Keratinocyte (primary cell): ENCODE measurements at regions not wholly inside any gene's neighbourhood (a gene's known extent, or its start where the extent isn't known, plus 50 kb on each side); places are given as distances from the start of the nearest gene placed in this dataset.

Source experiments
- DNase-seq: peaks from one replicate; pipeline ENCODE4 v3.0.0-alpha.2; 2011; ENCODE audit warnings: low read depth, missing footprints, low spot score
- FAIRE-seq: peaks from 2 replicates; lab custom pipeline; 2011; peaks lifted over from hg19 to GRCh38; lab: Jason Lieb, UNC
- H2AFZ ChIP-seq: 2 replicates; pipeline ENCODE4 v1.6.0; 2012; ENCODE audit warnings: low read length, control low read depth, inconsistent platforms; ENCODE audit not compliant: control insufficient read depth
- H3K27ac ChIP-seq: 2 replicates; pipeline ENCODE4 v1.5.1; 2011; ENCODE audit warnings: low read length; ENCODE audit not compliant: control insufficient read depth, insufficient read depth
- H3K27me3 ChIP-seq: 3 replicates; pipeline ENCODE4 v1.6.0; 2011; ENCODE audit warnings: low read length; ENCODE audit not compliant: control insufficient read depth, insufficient read depth; ENCODE audit errors: extremely low read depth
- H3K36me3 ChIP-seq, 2 experiments: 2 replicates in 1 of 2; 3 replicates in 1 of 2; pipeline ENCODE4 v1.5.1; 2011; ENCODE audit warnings: low read length in 2 of 2, mild to moderate bottlenecking in 1 of 2; ENCODE audit not compliant: control insufficient read depth in 2 of 2, insufficient read depth in 2 of 2; ENCODE audit errors: extremely low read depth in 1 of 2
- H3K4me1 ChIP-seq: 3 replicates; pipeline ENCODE4 v1.5.1; 2011; ENCODE audit warnings: low read length; ENCODE audit not compliant: control insufficient read depth, insufficient read depth; ENCODE audit errors: extremely low read depth
- H3K4me2 ChIP-seq: 3 replicates; pipeline ENCODE4 v1.6.0; 2011; ENCODE audit warnings: low read depth, low read length; ENCODE audit not compliant: control insufficient read depth, insufficient read depth; ENCODE audit errors: extremely low read depth
- H3K4me3 ChIP-seq, 3 experiments: fragments of 200-600 bp in 1 of 3; sonication (generic) in 1 of 3; 2 replicates in 2 of 3; 3 replicates in 1 of 3; pipeline ENCODE4 v1.5.1; 2011 to 2016; ENCODE audit warnings: low read length in 3 of 3, mild to moderate bottlenecking in 3 of 3, control low read depth in 2 of 3, inconsistent platforms in 1 of 3, low read depth in 1 of 3, mixed read lengths in 1 of 3, mixed run types in 1 of 3, moderate library complexity in 1 of 3; ENCODE audit not compliant: control insufficient read depth in 2 of 3, insufficient read depth in 2 of 3; ENCODE audit errors: extremely low read depth in 1 of 3
- H3K79me2 ChIP-seq: 2 replicates; pipeline ENCODE4 v1.6.0; 2012; ENCODE audit warnings: low read length; ENCODE audit not compliant: control insufficient read depth, insufficient read depth
- H3K9ac ChIP-seq: 3 replicates; pipeline ENCODE4 v1.6.0; 2011; ENCODE audit warnings: low read length; ENCODE audit not compliant: control insufficient read depth, insufficient read depth; ENCODE audit errors: extremely low read depth
- H3K9me1 ChIP-seq: 3 replicates; pipeline ENCODE4 v1.6.0; 2011; ENCODE audit warnings: low read length; ENCODE audit not compliant: control insufficient read depth, insufficient read depth; ENCODE audit errors: extremely low read depth
- H3K9me3 ChIP-seq: 2 replicates; pipeline ENCODE4 v1.5.1; 2012; ENCODE audit warnings: low read depth, low read length; ENCODE audit not compliant: control insufficient read depth
- H4K20me1 ChIP-seq: 3 replicates; pipeline ENCODE4 v1.6.0; 2011; ENCODE audit warnings: low read length; ENCODE audit not compliant: control insufficient read depth, insufficient read depth; ENCODE audit errors: extremely low read depth
- EZH2 ChIP-seq: IDR thresholded peaks from one replicate; pipeline ENCODE4 v1.6.1; 2012; ENCODE audit warnings: inconsistent platforms, mild to moderate bottlenecking, low read length, moderate library complexity
- dilution Hi-C: fragments of 300-500 bp; cut with MboI; formaldehyde crosslinking; loops from one replicate; pipeline ENCODE4 v1.7.0; 2020; ENCODE audit warnings: low sequenced_read_pairs; ENCODE audit not compliant: extremely low pct_ligation_motif_present
- TF ChIP-seq, protein P1 (sequence below), 3 experiments: IDR thresholded peaks in 1 of 3; conservative IDR thresholded peaks in 1 of 3; optimal IDR thresholded peaks in 1 of 3; 2 replicates in 2 of 3; 3 replicates in 1 of 3; pipeline versions ENCODE3 to v1.5.1; 2011; ENCODE audit warnings: low read length in 3 of 3, mild to moderate bottlenecking in 3 of 3, moderate library complexity in 2 of 3, control low read depth in 1 of 3, inconsistent platforms in 1 of 3; ENCODE audit not compliant: insufficient read depth in 2 of 3; ENCODE audit errors: extremely low read depth in 1 of 3

DNA sequence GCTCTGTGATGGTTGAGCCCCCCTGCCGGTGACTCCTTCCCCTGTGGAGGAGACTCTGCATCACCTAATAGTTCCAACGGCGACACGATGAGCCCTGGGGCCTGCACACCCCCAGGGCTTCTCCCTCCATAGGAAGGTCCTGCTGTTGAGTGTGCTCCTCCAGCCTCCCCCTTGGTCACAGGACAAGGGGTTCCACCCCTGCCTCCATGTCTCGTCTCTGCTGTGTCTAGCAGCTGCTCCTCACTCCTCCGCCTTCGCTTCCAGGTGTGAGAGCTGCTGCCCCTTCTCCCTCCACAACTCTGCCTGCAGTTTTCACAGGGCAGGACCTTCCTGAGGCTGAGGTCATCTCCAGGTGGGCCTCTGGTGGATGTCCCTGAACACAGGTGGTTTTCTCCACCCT, 1416.1 kb downstream of the TBC1D22A start:
- peaks cover 14% of the 10 kb centered on the region for H3K9me3 ChIP-seq
- no peaks in the 10 kb centered on the region for H3K4me1 ChIP-seq
- DNase-seq (no peak), FAIRE-seq (no peak)
- no peaks in the 10 kb centered on the region for H3K27me3 ChIP-seq
- no peaks in the 10 kb centered on the region for H3K9me1 ChIP-seq
- H3K9ac ChIP-seq = no peak overlapping the region
- TF ChIP-seq, protein P1, sequence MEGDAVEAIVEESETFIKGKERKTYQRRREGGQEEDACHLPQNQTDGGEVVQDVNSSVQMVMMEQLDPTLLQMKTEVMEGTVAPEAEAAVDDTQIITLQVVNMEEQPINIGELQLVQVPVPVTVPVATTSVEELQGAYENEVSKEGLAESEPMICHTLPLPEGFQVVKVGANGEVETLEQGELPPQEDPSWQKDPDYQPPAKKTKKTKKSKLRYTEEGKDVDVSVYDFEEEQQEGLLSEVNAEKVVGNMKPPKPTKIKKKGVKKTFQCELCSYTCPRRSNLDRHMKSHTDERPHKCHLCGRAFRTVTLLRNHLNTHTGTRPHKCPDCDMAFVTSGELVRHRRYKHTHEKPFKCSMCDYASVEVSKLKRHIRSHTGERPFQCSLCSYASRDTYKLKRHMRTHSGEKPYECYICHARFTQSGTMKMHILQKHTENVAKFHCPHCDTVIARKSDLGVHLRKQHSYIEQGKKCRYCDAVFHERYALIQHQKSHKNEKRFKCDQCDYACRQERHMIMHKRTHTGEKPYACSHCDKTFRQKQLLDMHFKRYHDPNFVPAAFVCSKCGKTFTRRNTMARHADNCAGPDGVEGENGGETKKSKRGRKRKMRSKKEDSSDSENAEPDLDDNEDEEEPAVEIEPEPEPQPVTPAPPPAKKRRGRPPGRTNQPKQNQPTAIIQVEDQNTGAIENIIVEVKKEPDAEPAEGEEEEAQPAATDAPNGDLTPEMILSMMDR (optimal IDR thresholded peaks at IDR 0.05 in 1 of 3, IDR thresholded peaks at IDR 0.05 in 1 of 3, conservative IDR thresholded peaks at IDR 0.05 in 1 of 3; ENCODE audit: extremely low read depth in 1 of 3, insufficient read depth in 2 of 3, low read length in 3 of 3) = no peak
- no peak for TF ChIP-seq EZH2
- H2AFZ ChIP-seq = no peak overlapping the region
- no peaks in the 10 kb centered on the region for H3K36me3 ChIP-seq
- no peak overlapping the region for H3K4me3 ChIP-seq
- dilution Hi-C loops = no loop called here
- no peaks in the 10 kb centered on the region for H4K20me1 ChIP-seq
- no peak overlapping the region for H3K27ac ChIP-seq
- H3K79me2 ChIP-seq = no peaks in the 10 kb centered on the region
- H3K4me2 ChIP-seq = no peak overlapping the region

DNA sequence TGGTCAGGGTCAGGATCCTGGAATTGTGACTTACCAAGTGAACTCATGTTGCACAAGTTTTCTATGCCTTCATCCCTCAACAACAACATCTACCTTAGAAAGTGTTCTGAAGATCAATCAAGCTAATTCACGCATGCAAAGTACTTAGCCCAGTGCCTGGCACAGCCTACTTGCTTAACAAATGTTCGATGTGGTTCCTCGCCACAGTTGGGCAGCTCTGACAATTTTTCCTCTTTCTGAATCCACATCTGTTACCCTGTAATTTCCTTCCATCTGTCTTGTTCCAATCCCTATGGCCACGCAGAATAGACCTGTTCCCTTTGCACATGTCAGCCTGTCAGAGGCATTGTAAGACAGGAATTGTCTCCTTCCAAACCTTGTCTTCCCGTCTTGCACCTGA, 1415.2 kb downstream of the TBC1D22A start:
- H3K36me3 ChIP-seq = no peaks in the 10 kb centered on the region
- no peak overlapping the region for H3K4me2 ChIP-seq
- dilution Hi-C loops = no loop called here
- DNase-seq (no peak), FAIRE-seq (no peak)
- H2AFZ ChIP-seq = no peak overlapping the region
- H3K9me1 ChIP-seq = no peaks in the 10 kb centered on the region
- peaks cover 10% of the 10 kb centered on the region for H3K9me3 ChIP-seq
- no peaks in the 10 kb centered on the region for H3K27me3 ChIP-seq
- no peak overlapping the region for H3K27ac ChIP-seq
- no peak for TF ChIP-seq EZH2
- TF ChIP-seq, protein P1 (optimal IDR thresholded peaks at IDR 0.05 in 1 of 3, IDR thresholded peaks at IDR 0.05 in 1 of 3, conservative IDR thresholded peaks at IDR 0.05 in 1 of 3; ENCODE audit: extremely low read depth in 1 of 3, insufficient read depth in 2 of 3, low read length in 3 of 3) = no peak
- no peaks in the 10 kb centered on the region for H3K4me1 ChIP-seq
- no peaks in the 10 kb centered on the region for H3K79me2 ChIP-seq
- no peak overlapping the region for H3K4me3 ChIP-seq
- no peaks in the 10 kb centered on the region for H4K20me1 ChIP-seq
- H3K9ac ChIP-seq = no peak overlapping the region
